ENCODE measurements at regions not wholly inside any gene's neighbourhood (a gene's known extent, or its start where the extent isn't known, plus 50 kb on each side); places are given as distances from the start of the nearest gene placed in this dataset.

GRCh38 chr2:198968545-198968944 is 489.2 kb downstream of the SATB2 start:
- TF ChIP-seq CTCF (IDR thresholded peaks at IDR 0.05), result no peak
- no peak for TF ChIP-seq POLR2A (IDR thresholded peaks at IDR 0.05)
- TF ChIP-seq POLR2AphosphoS5 (IDR thresholded peaks at IDR 0.05), result no peak

All from sigmoid colon (tissue), 4 donors.